Liver (tissue), 2 donors: ENCODE measurements at regions not wholly inside any gene's neighbourhood (a gene's known extent, or its start where the extent isn't known, plus 50 kb on each side); places are given as distances from the start of the nearest gene placed in this dataset.

Experiments
- TF ChIP-seq, protein P1 (sequence below): IDR thresholded peaks from 2 replicates; pipeline ENCODE4 v1.6.1; 2016; ENCODE audit warnings: antibody characterized with exemption, mild to moderate bottlenecking
- TF ChIP-seq, protein P2 (sequence below): IDR thresholded peaks from 2 replicates; pipeline ENCODE4 v1.6.1; 2016; ENCODE audit warnings: antibody characterized with exemption
- TF ChIP-seq, protein P3 (sequence below): fragments of 150-350 bp; IDR thresholded peaks from 2 replicates; pipeline ENCODE4 v1.5.1; 2017; ENCODE audit warnings: improper control_type of control experiment, low read depth, low read length; ENCODE audit not compliant: missing input control
- donor health status: healthy.

DNA sequence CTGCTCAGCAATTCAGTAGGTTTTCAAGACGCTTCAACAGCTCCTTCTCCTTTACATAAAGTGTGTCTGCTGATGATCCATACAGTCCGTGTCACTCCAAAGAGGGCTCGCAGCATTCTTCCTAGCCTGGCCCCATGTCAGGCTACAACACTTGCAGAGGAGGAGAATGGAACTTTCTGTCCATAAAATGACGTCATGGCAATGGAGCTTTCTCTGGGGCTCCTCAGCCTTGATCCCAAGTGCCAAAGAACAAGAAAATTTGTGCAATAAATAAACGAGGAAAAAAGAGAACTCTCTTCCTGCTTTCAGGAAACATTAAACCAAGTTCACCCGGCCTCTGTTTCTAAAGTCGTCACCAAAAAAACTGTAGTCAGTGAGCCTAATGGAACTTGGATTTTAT lies 199.5 kb upstream of the MEIS1 start:
- TF ChIP-seq, protein P1, sequence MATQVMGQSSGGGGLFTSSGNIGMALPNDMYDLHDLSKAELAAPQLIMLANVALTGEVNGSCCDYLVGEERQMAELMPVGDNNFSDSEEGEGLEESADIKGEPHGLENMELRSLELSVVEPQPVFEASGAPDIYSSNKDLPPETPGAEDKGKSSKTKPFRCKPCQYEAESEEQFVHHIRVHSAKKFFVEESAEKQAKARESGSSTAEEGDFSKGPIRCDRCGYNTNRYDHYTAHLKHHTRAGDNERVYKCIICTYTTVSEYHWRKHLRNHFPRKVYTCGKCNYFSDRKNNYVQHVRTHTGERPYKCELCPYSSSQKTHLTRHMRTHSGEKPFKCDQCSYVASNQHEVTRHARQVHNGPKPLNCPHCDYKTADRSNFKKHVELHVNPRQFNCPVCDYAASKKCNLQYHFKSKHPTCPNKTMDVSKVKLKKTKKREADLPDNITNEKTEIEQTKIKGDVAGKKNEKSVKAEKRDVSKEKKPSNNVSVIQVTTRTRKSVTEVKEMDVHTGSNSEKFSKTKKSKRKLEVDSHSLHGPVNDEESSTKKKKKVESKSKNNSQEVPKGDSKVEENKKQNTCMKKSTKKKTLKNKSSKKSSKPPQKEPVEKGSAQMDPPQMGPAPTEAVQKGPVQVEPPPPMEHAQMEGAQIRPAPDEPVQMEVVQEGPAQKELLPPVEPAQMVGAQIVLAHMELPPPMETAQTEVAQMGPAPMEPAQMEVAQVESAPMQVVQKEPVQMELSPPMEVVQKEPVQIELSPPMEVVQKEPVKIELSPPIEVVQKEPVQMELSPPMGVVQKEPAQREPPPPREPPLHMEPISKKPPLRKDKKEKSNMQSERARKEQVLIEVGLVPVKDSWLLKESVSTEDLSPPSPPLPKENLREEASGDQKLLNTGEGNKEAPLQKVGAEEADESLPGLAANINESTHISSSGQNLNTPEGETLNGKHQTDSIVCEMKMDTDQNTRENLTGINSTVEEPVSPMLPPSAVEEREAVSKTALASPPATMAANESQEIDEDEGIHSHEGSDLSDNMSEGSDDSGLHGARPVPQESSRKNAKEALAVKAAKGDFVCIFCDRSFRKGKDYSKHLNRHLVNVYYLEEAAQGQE = no peak
- TF ChIP-seq, protein P2, sequence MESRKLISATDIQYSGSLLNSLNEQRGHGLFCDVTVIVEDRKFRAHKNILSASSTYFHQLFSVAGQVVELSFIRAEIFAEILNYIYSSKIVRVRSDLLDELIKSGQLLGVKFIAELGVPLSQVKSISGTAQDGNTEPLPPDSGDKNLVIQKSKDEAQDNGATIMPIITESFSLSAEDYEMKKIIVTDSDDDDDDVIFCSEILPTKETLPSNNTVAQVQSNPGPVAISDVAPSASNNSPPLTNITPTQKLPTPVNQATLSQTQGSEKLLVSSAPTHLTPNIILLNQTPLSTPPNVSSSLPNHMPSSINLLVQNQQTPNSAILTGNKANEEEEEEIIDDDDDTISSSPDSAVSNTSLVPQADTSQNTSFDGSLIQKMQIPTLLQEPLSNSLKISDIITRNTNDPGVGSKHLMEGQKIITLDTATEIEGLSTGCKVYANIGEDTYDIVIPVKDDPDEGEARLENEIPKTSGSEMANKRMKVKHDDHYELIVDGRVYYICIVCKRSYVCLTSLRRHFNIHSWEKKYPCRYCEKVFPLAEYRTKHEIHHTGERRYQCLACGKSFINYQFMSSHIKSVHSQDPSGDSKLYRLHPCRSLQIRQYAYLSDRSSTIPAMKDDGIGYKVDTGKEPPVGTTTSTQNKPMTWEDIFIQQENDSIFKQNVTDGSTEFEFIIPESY = no peak
- TF ChIP-seq, protein P3, sequence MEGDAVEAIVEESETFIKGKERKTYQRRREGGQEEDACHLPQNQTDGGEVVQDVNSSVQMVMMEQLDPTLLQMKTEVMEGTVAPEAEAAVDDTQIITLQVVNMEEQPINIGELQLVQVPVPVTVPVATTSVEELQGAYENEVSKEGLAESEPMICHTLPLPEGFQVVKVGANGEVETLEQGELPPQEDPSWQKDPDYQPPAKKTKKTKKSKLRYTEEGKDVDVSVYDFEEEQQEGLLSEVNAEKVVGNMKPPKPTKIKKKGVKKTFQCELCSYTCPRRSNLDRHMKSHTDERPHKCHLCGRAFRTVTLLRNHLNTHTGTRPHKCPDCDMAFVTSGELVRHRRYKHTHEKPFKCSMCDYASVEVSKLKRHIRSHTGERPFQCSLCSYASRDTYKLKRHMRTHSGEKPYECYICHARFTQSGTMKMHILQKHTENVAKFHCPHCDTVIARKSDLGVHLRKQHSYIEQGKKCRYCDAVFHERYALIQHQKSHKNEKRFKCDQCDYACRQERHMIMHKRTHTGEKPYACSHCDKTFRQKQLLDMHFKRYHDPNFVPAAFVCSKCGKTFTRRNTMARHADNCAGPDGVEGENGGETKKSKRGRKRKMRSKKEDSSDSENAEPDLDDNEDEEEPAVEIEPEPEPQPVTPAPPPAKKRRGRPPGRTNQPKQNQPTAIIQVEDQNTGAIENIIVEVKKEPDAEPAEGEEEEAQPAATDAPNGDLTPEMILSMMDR = no peak
